MM.1S (cell line): ENCODE measurements at regions not wholly inside any gene's neighbourhood (a gene's known extent, or its start where the extent isn't known, plus 50 kb on each side); places are given as distances from the start of the nearest gene placed in this dataset.

Experiments used
- DNase-seq: peaks from one replicate; pipeline ENCODE4 v3.0.0-alpha.2; 2015
- H2AFZ ChIP-seq: fragments of 300-600 bp; sonication (generic); 2 replicates; pipeline ENCODE4 v1.6.0; 2016; ENCODE audit warnings: antibody characterized with exemption, low read length
- H3F3A ChIP-seq: fragments of 300-600 bp; sonication (generic); 2 replicates; pipeline ENCODE4 v1.6.1; 2016; ENCODE audit warnings: mild to moderate bottlenecking, antibody characterized with exemption, low read length, moderate library complexity, mixed read lengths; ENCODE audit not compliant: insufficient read depth
- H3K27ac ChIP-seq: fragments of 300-600 bp; sonication (generic); 2 replicates; pipeline ENCODE4 v1.5.1; 2016; ENCODE audit warnings: mild to moderate bottlenecking, low read length
- H3K27me3 ChIP-seq: fragments of 300-600 bp; sonication (generic); replicated peaks from 2 replicates; pipeline ENCODE4 v1.6.0; 2016; ENCODE audit warnings: low read length; ENCODE audit not compliant: insufficient read depth
- H3K36me3 ChIP-seq: fragments of 300-600 bp; sonication (generic); replicated peaks from 2 replicates; pipeline ENCODE4 v1.6.1; 2016; ENCODE audit warnings: mild to moderate bottlenecking, low read length, mixed read lengths; ENCODE audit not compliant: insufficient read depth
- H3K4me1 ChIP-seq: fragments of 300-600 bp; sonication (generic); 2 replicates; pipeline ENCODE4 v1.6.1; 2016; ENCODE audit warnings: low read length, mixed read lengths
- H3K4me2 ChIP-seq: fragments of 300-600 bp; sonication (generic); 2 replicates; pipeline ENCODE4 v1.6.0; 2016; ENCODE audit warnings: low read depth, low read length
- H3K4me3 ChIP-seq: fragments of 300-600 bp; sonication (generic); 2 replicates; pipeline ENCODE4 v1.5.1; 2016; ENCODE audit warnings: low read length, mixed read lengths
- H3K79me2 ChIP-seq: fragments of 300-600 bp; sonication (generic); 2 replicates; pipeline ENCODE4 v1.6.1; 2016; ENCODE audit warnings: mixed run types, low read length, mixed read lengths
- H3K9ac ChIP-seq: fragments of 300-600 bp; sonication (generic); 2 replicates; pipeline ENCODE4 v1.6.1; 2016; ENCODE audit warnings: low read length, mixed read lengths
- H3K9me2 ChIP-seq: fragments of 300-600 bp; sonication (generic); replicated peaks from 2 replicates; pipeline ENCODE4 v1.6.1; 2016; ENCODE audit warnings: mild to moderate bottlenecking, low read length, mixed read lengths; ENCODE audit not compliant: insufficient read depth
- H3K9me3 ChIP-seq: fragments of 300-600 bp; sonication (generic); replicated peaks from 2 replicates; pipeline ENCODE4 v1.6.1; 2016; ENCODE audit warnings: mild to moderate bottlenecking, low read length, mixed read lengths; ENCODE audit not compliant: insufficient read depth
- H4K20me1 ChIP-seq: fragments of 300-600 bp; sonication (generic); 2 replicates; pipeline ENCODE4 v1.6.1; 2016; ENCODE audit warnings: mild to moderate bottlenecking, low read length, moderate library complexity, mixed read lengths; ENCODE audit not compliant: insufficient read depth
- EZH2 ChIP-seq: fragments of 300-600 bp; sonication (generic); optimal IDR thresholded peaks from 2 replicates; pipeline ENCODE3; 2017; ENCODE audit warnings: low read depth, mild to moderate bottlenecking, antibody characterized with exemption, low read length, mixed read lengths
- EZH2phosphoT487 ChIP-seq: fragments of 300-600 bp; sonication (generic); IDR thresholded peaks from 2 replicates; pipeline ENCODE4 v1.6.1; 2018; ENCODE audit warnings: antibody characterized with exemption, low read length
- TF ChIP-seq, protein P1 (sequence below): fragments of 300-600 bp; sonication (generic); IDR thresholded peaks from 2 replicates; pipeline ENCODE4 v1.5.1; 2016; ENCODE audit warnings: antibody characterized with exemption, low read length, mixed read lengths

DNA sequence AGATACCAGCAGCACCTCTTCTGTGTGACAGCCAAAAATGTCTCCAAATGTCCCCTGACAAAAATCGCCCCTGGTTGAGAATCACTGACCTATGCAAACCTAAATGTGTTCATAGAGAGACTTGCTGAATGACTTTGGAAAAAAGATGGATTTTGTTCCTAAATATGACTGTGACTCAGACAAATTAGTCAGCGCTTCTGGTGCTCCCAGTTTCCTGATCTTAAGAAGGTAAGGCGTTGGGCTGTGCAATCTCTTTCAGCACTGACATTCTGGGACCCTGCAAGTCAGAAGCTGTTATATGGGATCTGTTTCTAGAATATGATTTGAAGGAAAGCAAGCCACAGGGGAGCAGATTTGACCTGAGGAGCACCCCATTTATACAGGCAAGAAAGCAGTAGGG, 90.6 kb upstream of the PWP1 start:
- H3F3A ChIP-seq, result no peaks in the 10 kb centered on the region
- no peaks in the 10 kb centered on the region for H3K36me3 ChIP-seq
- H3K9me2 ChIP-seq, result no peaks in the 10 kb centered on the region
- H3K9me3 ChIP-seq, result no peaks in the 10 kb centered on the region
- no peak for DNase-seq
- H3K27me3 ChIP-seq, result no peaks in the 10 kb centered on the region
- H3K79me2 ChIP-seq, result no peaks in the 10 kb centered on the region
- TF ChIP-seq, protein P1, sequence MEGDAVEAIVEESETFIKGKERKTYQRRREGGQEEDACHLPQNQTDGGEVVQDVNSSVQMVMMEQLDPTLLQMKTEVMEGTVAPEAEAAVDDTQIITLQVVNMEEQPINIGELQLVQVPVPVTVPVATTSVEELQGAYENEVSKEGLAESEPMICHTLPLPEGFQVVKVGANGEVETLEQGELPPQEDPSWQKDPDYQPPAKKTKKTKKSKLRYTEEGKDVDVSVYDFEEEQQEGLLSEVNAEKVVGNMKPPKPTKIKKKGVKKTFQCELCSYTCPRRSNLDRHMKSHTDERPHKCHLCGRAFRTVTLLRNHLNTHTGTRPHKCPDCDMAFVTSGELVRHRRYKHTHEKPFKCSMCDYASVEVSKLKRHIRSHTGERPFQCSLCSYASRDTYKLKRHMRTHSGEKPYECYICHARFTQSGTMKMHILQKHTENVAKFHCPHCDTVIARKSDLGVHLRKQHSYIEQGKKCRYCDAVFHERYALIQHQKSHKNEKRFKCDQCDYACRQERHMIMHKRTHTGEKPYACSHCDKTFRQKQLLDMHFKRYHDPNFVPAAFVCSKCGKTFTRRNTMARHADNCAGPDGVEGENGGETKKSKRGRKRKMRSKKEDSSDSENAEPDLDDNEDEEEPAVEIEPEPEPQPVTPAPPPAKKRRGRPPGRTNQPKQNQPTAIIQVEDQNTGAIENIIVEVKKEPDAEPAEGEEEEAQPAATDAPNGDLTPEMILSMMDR, result no peak
- TF ChIP-seq EZH2, result no peak
- no peak for TF ChIP-seq EZH2phosphoT487
- no peak overlapping the region for H3K4me3 ChIP-seq
- H4K20me1 ChIP-seq, result no peaks in the 10 kb centered on the region
- H2AFZ ChIP-seq, result no peak overlapping the region
- H3K4me2 ChIP-seq, result no peak overlapping the region
- H3K9ac ChIP-seq, result no peak overlapping the region
- H3K27ac ChIP-seq, result no peak overlapping the region
- no peaks in the 10 kb centered on the region for H3K4me1 ChIP-seq

DNA sequence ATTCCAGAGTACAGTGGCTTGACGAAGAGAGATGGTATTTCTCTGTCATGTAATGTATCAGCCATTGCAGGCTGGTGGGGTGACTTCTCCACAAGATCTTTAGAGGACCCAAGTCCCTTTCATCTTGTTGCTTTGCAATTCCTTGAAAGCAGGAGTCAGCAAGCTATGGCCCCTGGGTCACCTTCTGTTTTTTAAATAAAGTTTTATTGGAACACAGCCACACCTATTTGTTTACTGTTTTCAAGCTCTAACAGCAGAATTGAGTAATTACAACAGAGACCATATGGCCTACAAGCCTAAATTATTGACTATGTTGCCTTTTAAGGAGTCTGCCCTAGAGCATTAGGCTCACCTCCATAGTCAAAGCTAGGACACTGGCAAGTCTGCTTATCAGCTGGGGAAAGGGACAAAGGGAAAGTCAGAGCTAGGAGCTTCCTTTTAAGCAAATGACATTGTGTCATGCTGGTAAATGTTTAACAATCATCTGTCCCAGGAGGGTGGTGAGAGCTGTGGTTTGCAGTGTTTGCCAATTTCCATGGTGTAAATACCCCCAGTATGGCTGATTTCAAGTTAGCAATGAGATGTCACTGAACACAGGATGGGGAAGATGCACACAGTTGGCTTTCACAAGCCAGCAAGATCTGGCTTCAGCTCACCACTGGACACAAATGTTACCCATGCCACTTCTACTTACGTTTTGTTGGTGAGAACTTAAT, 87.7 kb upstream of the PWP1 start:
- Histone ChIP-seq H3K9me3 (no peaks in the 10 kb centered on the region), H3K79me2 (no peaks in the 10 kb centered on the region), H3K9me2 (no peaks in the 10 kb centered on the region), H2AFZ (no peak overlapping the region), H3K4me2 (no peak overlapping the region), H3K27me3 (no peaks in the 10 kb centered on the region), H3K4me1 (no peaks in the 10 kb centered on the region), H3K36me3 (no peaks in the 10 kb centered on the region), H3F3A (no peaks in the 10 kb centered on the region), H3K27ac (no peak overlapping the region), H3K9ac (no peak overlapping the region), H3K4me3 (no peak overlapping the region), H4K20me1 (no peaks in the 10 kb centered on the region)
- TF ChIP-seq EZH2phosphoT487 (no peak), EZH2 (no peak)
- TF ChIP-seq, protein P1, result no peak
- DNase-seq, result no peak

DNA sequence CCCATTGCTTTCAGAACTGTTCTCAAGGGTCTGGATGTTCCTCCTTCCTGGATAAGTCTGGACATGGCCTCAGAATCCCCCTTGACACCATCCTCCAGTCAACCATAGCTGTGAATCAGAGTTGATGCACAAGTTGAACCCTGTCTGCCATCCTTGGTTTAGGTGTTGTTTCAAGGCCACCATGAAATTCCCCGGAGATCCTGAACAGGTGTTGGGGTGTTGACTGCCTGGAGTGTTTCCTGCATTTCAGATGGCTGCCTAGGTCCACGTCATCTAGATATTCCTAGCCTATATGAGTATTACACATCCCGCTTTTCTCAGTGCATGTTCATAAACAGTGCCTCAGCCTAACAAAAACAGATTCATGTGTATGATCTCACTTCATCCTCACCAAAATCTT, 86.7 kb upstream of the PWP1 start:
- Histone ChIP-seq H3K36me3 (no peaks in the 10 kb centered on the region), H3K9ac (no peak overlapping the region), H3K4me2 (no peak overlapping the region), H4K20me1 (no peaks in the 10 kb centered on the region), H3K79me2 (no peaks in the 10 kb centered on the region), H3K9me3 (no peaks in the 10 kb centered on the region), H3K9me2 (no peaks in the 10 kb centered on the region), H3K4me1 (no peaks in the 10 kb centered on the region), H3K4me3 (no peak overlapping the region), H3K27me3 (no peaks in the 10 kb centered on the region), H2AFZ (no peak overlapping the region), H3F3A (no peaks in the 10 kb centered on the region), H3K27ac (no peak overlapping the region)
- DNase-seq, result no peak
- TF ChIP-seq EZH2 (no peak), EZH2phosphoT487 (no peak)
- TF ChIP-seq, protein P1, result no peak
